PC-3 (cell line): ENCODE measurements at regions not wholly inside any gene's neighbourhood (a gene's known extent, or its start where the extent isn't known, plus 50 kb on each side); places are given as distances from the start of the nearest gene placed in this dataset.

Experiments
- EZH2phosphoT487 ChIP-seq: fragments of 300-600 bp; sonication (generic); IDR thresholded peaks from 2 replicates; pipeline ENCODE4 v1.6.1; 2018; ENCODE audit warnings: mild to moderate bottlenecking, antibody characterized with exemption, low read length, borderline replicate concordance
- TF ChIP-seq, protein P1 (sequence below): fragments of 300-600 bp; sonication (generic); conservative IDR thresholded peaks from 2 replicates; pipeline ENCODE4 v1.5.1; 2017; ENCODE audit warnings: antibody characterized with exemption, low read depth, mild to moderate bottlenecking, low read length

DNA sequence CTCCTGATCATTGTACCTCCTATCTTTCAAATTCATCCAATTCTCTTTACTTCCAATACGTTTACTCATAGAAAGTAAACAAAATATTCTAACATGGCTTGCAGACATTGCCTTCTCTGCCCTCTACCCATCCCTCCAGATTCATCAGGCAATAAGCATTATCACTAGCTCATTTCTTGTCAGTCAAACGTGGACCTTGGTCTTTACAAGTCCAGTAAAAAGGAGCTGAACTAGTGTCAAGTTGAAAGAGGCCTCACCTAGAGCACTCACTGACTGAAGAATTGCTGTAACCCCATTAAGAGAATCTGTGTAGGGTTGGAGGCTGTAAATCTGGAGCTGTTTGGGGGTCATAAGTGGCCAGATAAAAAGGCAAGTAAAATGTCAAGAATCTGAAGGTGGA, 435.0 kb upstream of the CCDC179 start:
- TF ChIP-seq, protein P1, sequence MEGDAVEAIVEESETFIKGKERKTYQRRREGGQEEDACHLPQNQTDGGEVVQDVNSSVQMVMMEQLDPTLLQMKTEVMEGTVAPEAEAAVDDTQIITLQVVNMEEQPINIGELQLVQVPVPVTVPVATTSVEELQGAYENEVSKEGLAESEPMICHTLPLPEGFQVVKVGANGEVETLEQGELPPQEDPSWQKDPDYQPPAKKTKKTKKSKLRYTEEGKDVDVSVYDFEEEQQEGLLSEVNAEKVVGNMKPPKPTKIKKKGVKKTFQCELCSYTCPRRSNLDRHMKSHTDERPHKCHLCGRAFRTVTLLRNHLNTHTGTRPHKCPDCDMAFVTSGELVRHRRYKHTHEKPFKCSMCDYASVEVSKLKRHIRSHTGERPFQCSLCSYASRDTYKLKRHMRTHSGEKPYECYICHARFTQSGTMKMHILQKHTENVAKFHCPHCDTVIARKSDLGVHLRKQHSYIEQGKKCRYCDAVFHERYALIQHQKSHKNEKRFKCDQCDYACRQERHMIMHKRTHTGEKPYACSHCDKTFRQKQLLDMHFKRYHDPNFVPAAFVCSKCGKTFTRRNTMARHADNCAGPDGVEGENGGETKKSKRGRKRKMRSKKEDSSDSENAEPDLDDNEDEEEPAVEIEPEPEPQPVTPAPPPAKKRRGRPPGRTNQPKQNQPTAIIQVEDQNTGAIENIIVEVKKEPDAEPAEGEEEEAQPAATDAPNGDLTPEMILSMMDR = no peak
- no peak for TF ChIP-seq EZH2phosphoT487
